ENCODE measurements at regions not wholly inside any gene's neighbourhood (a gene's known extent, or its start where the extent isn't known, plus 50 kb on each side); places are given as distances from the start of the nearest gene placed in this dataset.

- no peak for DNase-seq
Observed at GRCh38 chr4:129561886-129562671, 466.1 kb downstream of the C4orf33 start.

DNA sequence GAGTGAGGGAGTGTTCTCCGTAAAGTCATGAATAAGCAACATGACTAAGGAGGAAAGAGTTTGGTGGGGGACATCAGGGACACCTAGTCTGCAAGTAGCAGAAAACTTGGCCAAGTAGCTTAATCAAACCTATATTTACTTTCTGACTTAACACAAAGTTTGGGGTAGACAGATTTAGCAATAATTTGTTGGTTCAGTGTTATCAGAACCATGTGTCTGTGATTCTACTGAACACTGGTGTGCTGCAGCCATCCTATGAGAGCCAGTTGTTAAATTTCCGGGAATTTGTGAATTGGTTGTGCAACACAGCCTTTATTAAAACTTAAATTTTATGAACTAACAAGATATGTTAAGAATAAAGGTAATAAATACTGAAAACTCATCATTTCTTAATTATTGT, 469.3 kb downstream of the C4orf33 start:
- DNase-seq: no peak

GRCh38 chr4:129570326-129570725, 474.4 kb downstream of the C4orf33 start:
- DNase-seq: no peak

DNA sequence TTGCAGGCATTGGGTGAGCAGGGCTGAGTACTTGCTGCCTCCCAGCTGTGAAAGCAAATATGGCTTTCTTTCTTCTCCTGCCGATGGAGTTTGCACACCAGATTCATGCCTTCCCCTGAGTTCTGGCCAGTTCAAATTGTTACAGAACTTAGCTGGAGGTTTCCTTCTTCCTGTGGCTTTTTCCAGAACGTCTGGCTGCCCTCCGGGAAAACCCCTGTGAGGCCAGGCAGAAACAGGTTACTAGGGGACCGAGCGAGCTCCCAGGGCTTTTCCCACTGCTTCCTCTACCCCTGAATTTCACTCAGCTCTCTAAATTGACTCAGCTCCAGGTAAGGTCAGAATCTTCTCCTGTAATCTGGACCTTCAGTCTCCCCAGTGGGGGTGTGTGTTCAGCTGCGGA, 482.4 kb downstream of the C4orf33 start:
- no peak for DNase-seq

GRCh38 chr4:129581305-129581704, 485.4 kb downstream of the C4orf33 start:
- no peak for DNase-seq

DNA sequence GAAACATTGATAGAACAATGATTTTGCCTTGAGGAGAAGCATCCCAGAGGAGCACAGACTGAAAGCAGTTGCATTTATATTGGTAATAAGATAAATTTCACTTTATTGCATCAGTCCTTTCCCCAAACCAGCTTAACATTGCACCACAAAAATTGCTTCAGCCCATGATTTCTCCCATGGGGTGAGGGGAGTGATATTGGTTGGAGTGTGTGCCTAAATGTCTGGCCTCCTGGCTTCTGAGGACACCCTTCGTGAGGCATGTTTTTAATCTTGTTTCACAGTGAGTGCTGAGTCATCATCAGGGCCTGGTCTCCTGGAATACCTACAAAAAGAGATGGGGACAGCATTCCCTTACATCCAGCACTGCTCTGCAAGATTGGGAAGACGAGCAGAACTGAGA, 487.9 kb downstream of the C4orf33 start:
- DNase-seq: no peak

DNA sequence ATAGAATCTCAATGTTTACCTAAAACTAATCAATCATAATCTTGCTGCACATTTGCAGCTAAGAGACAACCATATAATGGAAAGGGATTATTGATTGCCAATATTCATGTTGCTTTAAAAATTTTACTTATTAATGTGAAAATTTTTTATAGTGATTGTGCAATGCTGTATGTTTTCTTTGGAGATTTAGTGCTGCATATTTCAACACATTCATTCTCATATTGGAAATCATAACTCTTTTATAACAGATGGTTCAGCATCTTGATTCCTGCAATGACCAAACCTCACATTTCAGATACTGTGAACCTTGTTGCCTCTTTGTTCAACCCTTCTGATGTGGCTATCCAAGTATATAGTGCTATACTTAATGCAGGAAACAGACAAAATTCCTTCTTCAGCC, 502.6 kb downstream of the C4orf33 start:
- DNase-seq: no peak

- DNase-seq: no peak
Observed at GRCh38 chr4:129600898-129601297, 504.9 kb downstream of the C4orf33 start.

GRCh38 chr4:129602447-129602846, 506.5 kb downstream of the C4orf33 start:
- DNase-seq: no peak

DNA sequence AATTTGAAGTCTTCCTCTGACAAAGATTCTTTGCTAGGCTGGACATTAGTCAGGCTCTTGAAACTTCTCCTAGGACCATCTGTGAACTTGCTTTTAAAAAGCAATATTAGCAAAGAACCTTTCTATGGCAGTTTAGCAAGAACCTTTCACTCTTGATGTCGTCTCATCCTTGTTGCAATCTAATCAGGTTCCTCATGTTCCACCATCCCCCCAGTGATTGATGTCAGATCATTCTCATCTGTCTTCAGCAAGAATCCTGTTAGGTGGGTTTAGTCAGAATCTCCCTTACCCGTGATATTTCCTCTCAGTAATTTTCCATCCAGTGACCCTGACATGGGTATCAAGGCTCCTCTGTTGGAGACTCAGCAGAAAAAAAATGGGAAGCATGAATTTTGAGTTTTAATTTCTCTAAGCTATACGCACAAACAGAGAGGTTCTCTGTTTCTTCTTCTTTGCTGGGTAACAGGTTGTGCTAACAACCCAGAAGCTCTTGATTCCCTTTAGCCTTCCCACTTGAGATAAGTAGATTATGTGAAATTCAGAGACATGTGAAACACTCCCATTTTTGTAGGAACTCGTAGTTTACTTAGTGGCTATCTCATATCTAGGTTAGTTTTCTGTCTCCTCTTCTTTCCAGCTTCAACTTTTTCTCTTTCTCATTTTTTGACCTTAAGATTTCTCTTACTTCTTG, 507.4 kb downstream of the C4orf33 start:
- no peak for DNase-seq

DNA sequence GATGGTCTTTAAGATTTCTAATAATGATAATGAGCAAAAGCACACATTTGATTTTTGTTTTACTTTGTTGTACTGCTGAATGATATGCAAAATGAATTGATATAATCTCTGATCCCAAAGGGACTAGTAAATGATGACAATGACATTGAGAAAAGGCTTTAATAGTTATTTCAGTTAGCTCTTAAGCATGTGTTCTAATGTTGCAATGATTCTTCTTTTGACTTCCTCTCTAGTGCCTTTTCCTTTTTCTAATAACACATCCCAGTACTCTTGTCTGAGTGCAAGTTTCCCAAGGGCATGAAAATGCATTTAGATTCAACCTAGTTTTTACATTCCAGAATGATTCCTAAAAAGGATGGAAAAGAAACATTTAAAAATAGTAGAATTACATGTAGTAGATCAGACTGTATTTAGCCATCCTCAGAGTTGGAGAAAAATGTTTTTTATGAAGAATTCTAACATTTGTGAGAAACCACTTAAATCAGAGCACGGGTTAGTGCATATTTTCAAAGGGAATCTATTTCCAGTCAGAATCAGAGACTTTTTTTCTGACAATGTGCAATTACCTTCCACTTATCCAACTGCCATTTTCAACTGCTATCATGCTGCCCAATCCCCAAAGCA, 508.8 kb downstream of the C4orf33 start:
- DNase-seq: no peak

GRCh38 chr4:129614611-129615010, 518.7 kb downstream of the C4orf33 start:
- DNase-seq: no peak

GRCh38 chr4:129622566-129622965, 526.6 kb downstream of the C4orf33 start:
- DNase-seq: no peak

GRCh38 chr4:129623233-129623875, 527.4 kb downstream of the C4orf33 start:
- no peak for DNase-seq

GRCh38 chr4:129641179-129641578, 545.2 kb downstream of the C4orf33 start:
- no peak for DNase-seq

- DNase-seq: no peak
Observed at GRCh38 chr4:129645461-129645860, 549.5 kb downstream of the C4orf33 start.

DNA sequence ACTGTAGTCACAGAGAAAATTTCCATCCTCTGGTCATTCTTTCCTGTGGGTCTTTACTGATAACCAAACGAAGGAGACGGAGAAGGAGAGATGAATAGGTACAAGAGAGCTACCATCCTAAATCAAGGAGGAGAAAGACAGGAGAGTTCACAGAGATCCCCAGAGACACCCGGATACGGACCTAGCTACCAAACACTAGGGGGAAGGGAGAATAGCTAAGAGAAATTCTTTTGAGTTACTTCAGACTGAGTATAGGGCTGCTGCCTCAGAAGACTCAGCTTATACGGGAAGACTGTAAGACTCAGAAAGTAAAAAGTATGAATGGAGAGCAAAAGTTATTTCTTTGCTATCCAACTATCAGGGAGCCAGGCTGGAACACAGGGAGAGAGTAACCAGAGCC, 572.1 kb downstream of the C4orf33 start:
- no peak for DNase-seq

DNA sequence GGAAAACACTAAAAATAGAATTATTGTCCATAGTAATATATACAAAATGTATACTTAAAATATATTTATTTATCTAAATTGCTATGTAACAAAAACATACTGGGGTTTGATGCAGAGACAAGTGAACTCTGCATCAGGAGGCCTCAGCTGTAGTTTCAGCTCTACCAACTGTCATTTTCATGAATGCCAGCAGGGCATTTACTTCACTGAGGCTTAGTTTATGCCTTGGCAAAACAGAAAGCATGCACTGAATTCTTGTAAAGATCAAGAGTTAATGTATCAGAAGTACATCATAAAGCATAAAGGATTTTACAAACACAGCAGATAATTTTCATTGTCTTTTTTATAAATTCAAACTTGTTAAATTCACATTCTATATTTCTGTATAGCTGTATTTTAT, 577.0 kb downstream of the C4orf33 start:
- no peak for DNase-seq

DNA sequence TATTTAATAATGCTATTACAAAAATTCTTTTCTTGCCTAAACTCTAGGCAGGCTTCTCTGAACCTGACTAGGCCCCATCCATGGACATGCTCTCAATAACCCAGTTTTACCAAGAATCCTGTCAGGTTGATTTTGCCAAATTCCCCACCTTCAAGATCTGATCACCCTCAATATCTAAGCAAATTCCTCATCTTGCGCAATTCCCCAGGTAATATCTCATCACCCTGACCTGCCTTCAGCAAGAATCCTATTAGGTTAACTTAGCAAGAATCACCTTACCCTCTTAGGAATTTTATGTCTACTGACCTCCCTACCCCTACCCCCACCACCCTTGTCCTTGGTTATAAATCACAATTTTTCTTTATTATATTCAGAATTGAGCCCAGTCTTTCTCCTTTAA, 579.1 kb downstream of the C4orf33 start:
- no peak for DNase-seq

DNA sequence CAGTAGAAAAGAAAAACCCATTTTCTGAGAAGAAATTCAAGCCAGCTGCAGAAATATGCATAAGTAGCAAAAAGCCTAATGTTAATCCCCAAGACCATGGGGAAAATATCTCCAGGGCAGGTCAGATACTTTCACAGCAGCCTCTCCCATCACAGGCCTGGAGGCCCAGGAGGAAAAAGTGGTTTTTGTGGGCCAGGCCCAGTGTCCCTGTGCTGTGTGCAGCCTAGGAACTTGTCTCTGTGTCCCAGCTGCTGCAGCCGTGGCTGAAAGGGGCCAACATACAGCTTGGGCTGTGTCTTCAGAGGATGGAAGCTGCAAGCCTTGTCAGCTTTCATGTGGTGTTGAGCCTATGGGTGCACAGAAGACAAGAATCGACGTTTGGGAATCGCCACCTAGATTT, 581.0 kb downstream of the C4orf33 start:
- no peak for DNase-seq

DNA sequence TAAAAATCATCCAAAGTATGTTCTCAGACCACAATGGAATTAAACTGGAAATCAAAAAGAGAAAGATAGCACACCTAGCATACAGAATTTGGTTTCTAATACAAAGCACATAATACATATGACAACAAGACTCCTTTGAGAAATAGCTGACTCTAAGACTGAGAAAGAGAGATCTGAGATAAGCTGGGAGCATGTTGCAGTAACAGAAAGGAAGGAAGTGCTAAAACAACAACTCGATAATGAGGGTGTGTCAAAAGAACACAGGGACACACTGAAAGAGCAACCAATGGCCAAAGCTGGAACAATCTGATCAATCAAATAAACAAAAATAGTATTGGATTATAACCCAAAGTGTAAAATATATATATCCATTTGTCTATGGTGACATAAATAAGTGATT, 586.6 kb downstream of the C4orf33 start:
- no peak for DNase-seq

DNA sequence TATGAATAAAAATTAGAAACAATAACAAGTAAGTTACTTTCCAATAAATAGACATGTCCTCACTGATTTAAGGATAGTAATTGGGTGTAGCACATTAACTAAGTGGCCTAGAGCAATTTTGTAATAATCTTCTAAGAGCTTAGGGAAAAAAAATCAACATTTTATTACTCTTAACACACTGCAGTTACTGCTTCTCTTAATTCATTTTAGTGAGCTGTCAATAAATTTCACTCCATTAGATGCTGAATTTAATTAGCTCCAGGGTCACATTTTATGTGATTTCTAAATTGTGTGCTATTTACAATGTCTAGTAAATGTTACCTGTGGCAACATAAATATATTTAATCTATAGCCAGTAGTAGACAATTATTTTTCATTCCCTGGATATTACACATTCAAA, 612.0 kb downstream of the C4orf33 start:
- no peak for DNase-seq

DNA sequence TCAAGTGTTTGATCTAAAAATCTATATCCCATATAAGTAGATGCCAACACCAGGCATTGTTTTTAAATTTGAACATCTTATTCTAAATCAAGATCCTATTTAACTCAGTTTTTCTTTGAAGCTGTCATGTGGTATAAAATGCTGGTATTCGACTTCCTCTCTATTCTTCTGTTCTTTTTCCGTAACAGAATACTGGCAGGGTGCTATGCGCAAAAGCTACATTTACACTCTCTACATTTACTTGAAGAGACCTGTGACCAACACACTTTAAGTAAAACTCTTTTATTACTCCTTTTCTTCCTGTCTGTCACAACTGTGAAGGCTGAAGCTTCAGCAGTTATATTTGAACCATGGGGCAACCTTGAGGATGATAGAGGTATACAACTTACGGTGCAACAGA, 612.8 kb downstream of the C4orf33 start:
- no peak for DNase-seq

- no peak for DNase-seq
Observed at GRCh38 chr4:129738175-129738574, 642.2 kb downstream of the C4orf33 start.
